MV-4-11 (cell line): ENCODE measurements at regions not wholly inside any gene's neighbourhood (a gene's known extent, or its start where the extent isn't known, plus 50 kb on each side); places are given as distances from the start of the nearest gene placed in this dataset.

Experiments used
- DNase-seq: peaks from one replicate; lab custom pipeline; 2025; lab: John Stamatoyannopoulos, UW

GRCh38 chr3:72322264-72322976 is 525.8 kb downstream of the SHQ1 start:
- peak; percentile 61 for DNase-seq

- no peak for DNase-seq
These were observed 527.3 kb downstream of the SHQ1 start for GRCh38 chr3:72320955-72321303.

- DNase-seq, result no peak
These were observed 527.9 kb downstream of the SHQ1 start for GRCh38 chr3:72320095-72320954.

GRCh38 chr3:72319194-72320094 is 528.8 kb downstream of the SHQ1 start:
- DNase-seq, result no peak

- DNase-seq, result no peak
These were observed 529.6 kb downstream of the SHQ1 start for GRCh38 chr3:72318504-72319193.

GRCh38 chr3:72317491-72317890 is 530.8 kb downstream of the SHQ1 start:
- DNase-seq, result no peak

- no peak for DNase-seq
These were observed 531.6 kb downstream of the SHQ1 start for GRCh38 chr3:72316501-72317279.

GRCh38 chr3:72313308-72313707 is 528.4 kb upstream of the PROK2 start:
- no peak for DNase-seq

- peak; percentile 71 for DNase-seq
These were observed 527.4 kb upstream of the PROK2 start for GRCh38 chr3:72312339-72312738.

GRCh38 chr3:72311425-72311824 is 526.5 kb upstream of the PROK2 start:
- no peak for DNase-seq

GRCh38 chr3:72310419-72311380 is 525.8 kb upstream of the PROK2 start:
- DNase-seq, result peak; percentile 45

- DNase-seq, result peak; percentile 12
These were observed 524.9 kb upstream of the PROK2 start for GRCh38 chr3:72309661-72310418.

- DNase-seq, result no peak
These were observed 523.7 kb upstream of the PROK2 start for GRCh38 chr3:72308641-72309040.

- DNase-seq, result no peak
These were observed 522.6 kb upstream of the PROK2 start for GRCh38 chr3:72307438-72308115.

GRCh38 chr3:72306800-72307341 is 521.9 kb upstream of the PROK2 start:
- DNase-seq, result no peak

GRCh38 chr3:72303926-72304325 is 519.0 kb upstream of the PROK2 start:
- DNase-seq, result no peak

- DNase-seq, result no peak
These were observed 516.8 kb upstream of the PROK2 start for GRCh38 chr3:72301779-72302178.

- DNase-seq, result no peak
These were observed 515.7 kb upstream of the PROK2 start for GRCh38 chr3:72300621-72301020.
